SK-N-SH (cell line): ENCODE measurements at regions not wholly inside any gene's neighbourhood (a gene's known extent, or its start where the extent isn't known, plus 50 kb on each side); places are given as distances from the start of the nearest gene placed in this dataset.

Experiments
- CTCF ChIA-PET: fragments of 300-600, 350-600 bp; formaldehyde crosslinking; extraction: SDS; loops from one replicate; lab custom pipeline; 2021; lab: Yijun Ruan, JAX
- POLR2A ChIA-PET: fragments of 350-600 bp; sonication (Branson Sonifier 250); formaldehyde crosslinking; extraction: SDS; loops from one replicate; lab custom pipeline; 2020; ENCODE audit warnings: antibody characterized with exemption, inconsistent platforms; lab: Yijun Ruan, JAX
- DNase-seq: peaks from one replicate; pipeline ENCODE4 v3.0.0; 2012
- H2AFZ ChIP-seq: fragments of 200-600 bp; sonication (generic); 2 replicates; pipeline ENCODE4 v1.8.1; 2016; ENCODE audit warnings: antibody characterized with exemption, mild to moderate bottlenecking, low read depth
- H3F3A ChIP-seq: fragments of 200-600 bp; sonication (generic); replicated peaks from 2 replicates; pipeline ENCODE3; 2016; ENCODE audit warnings: antibody characterized with exemption, mild to moderate bottlenecking; ENCODE audit not compliant: insufficient read depth
- H3K27ac ChIP-seq, 2 experiments: fragments of 200-500 bp in 1 of 2; fragments of 200-600 bp in 1 of 2; sonication (Bioruptor generic) in 1 of 2; sonication (generic), shearing (Covaris generic) in 1 of 2; 2 replicates each; pipeline versions ENCODE4 v1.5.1 to v1.6.1; 2014 to 2016; ENCODE audit warnings: low read depth in 2 of 2, inconsistent platforms in 1 of 2, low read length in 1 of 2, mild to moderate bottlenecking in 1 of 2, mixed read lengths in 1 of 2
- H3K27me3 ChIP-seq: fragments of 200-600 bp; sonication (generic), shearing (Covaris generic); 2 replicates; pipeline ENCODE4 v1.6.1; 2016; ENCODE audit warnings: mixed run types; ENCODE audit not compliant: insufficient read depth
- H3K36me3 ChIP-seq, 2 experiments: fragments of 200-500 bp in 1 of 2; fragments of 200-600 bp in 1 of 2; sonication (Bioruptor generic) in 1 of 2; sonication (generic) in 1 of 2; replicated peaks in 1 of 2; 2 replicates each; pipeline versions ENCODE3 to v1.5.1; 2014 to 2016; ENCODE audit warnings: low read length in 1 of 2, mild to moderate bottlenecking in 1 of 2; ENCODE audit not compliant: insufficient read depth in 2 of 2, control insufficient read depth in 1 of 2
- H3K4me1 ChIP-seq, 2 experiments: fragments of 200-500 bp in 1 of 2; fragments of 200-600 bp in 1 of 2; sonication (Bioruptor generic) in 1 of 2; sonication (generic), shearing (Covaris generic) in 1 of 2; 2 replicates each; pipeline versions ENCODE4 v1.5.1 to v1.6.1; 2014 to 2016; ENCODE audit warnings: low read depth in 1 of 2, low read length in 1 of 2, mixed run types in 1 of 2; ENCODE audit not compliant: insufficient read depth in 2 of 2, control insufficient read depth in 1 of 2
- H3K4me2 ChIP-seq: fragments of 200-600 bp; sonication (generic), shearing (Covaris generic); 2 replicates; pipeline ENCODE4 v1.6.1; 2017; ENCODE audit warnings: mixed run types
- H3K4me3 ChIP-seq, 2 experiments: fragments of 200-500 bp in 1 of 2; fragments of 200-600 bp in 1 of 2; sonication (Bioruptor generic) in 1 of 2; sonication (generic), shearing (Covaris generic) in 1 of 2; 2 replicates each; pipeline versions ENCODE4 v1.5.1 to v1.8.1; 2014 to 2016; ENCODE audit warnings: low read depth in 2 of 2, inconsistent platforms in 1 of 2, low read length in 1 of 2, mild to moderate bottlenecking in 1 of 2, mixed read lengths in 1 of 2, moderate library complexity in 1 of 2
- H3K79me2 ChIP-seq: fragments of 200-600 bp; sonication (generic); 2 replicates; pipeline ENCODE4 v1.8.1; 2017; ENCODE audit warnings: mild to moderate bottlenecking; ENCODE audit not compliant: insufficient read depth
- H3K9ac ChIP-seq: fragments of 200-600 bp; sonication (generic); 2 replicates; pipeline ENCODE4 v1.6.1; 2017; ENCODE audit warnings: mixed run types
- H3K9me2 ChIP-seq: fragments of 200-600 bp; sonication (generic); 2 replicates; pipeline ENCODE4 v1.6.1; 2017; ENCODE audit warnings: mixed run types
- H3K9me3 ChIP-seq: fragments of 200-600 bp; sonication (generic); 2 replicates; pipeline ENCODE4 v1.6.1; 2017; ENCODE audit warnings: mixed run types, mild to moderate bottlenecking, moderate library complexity
- H4K20me1 ChIP-seq: fragments of 200-600 bp; sonication (generic); 2 replicates; pipeline ENCODE4 v1.6.1; 2017; ENCODE audit warnings: mild to moderate bottlenecking, mixed run types; ENCODE audit not compliant: insufficient read depth
- ELF1 ChIP-seq: IDR thresholded peaks from 2 replicates; pipeline ENCODE4 v1.4.0; 2012
- EP300 ChIP-seq, 2 experiments: IDR thresholded peaks; 2 replicates each; pipeline versions ENCODE4 v1.4.0 to v1.6.1; 2012; ENCODE audit warnings: borderline replicate concordance in 1 of 2, low read depth in 1 of 2, low read length in 1 of 2
- EZH2phosphoT487 ChIP-seq: fragments of 200-600 bp; sonication (generic); IDR thresholded peaks from 2 replicates; pipeline ENCODE4 v1.6.1; 2017; ENCODE audit warnings: low read depth, mixed run types, mild to moderate bottlenecking, antibody characterized with exemption, moderate library complexity, borderline replicate concordance
- FOSL2 ChIP-seq: IDR thresholded peaks from 2 replicates; pipeline ENCODE4 v1.4.0; 2012; ENCODE audit warnings: low read depth, mild to moderate bottlenecking, moderate library complexity, borderline replicate concordance
- FOXJ3 ChIP-seq: sonication (generic); formaldehyde crosslinking; IDR thresholded peaks from 2 replicates; pipeline ENCODE4 v1.5.1; 2020; ENCODE audit warnings: mild to moderate bottlenecking, missing genetic modification reagents
- GABPA ChIP-seq: IDR thresholded peaks from 2 replicates; pipeline ENCODE4 v1.4.0; 2012; ENCODE audit warnings: low read depth, mild to moderate bottlenecking
- GATA2 ChIP-seq: sonication (generic); formaldehyde crosslinking; IDR thresholded peaks from 2 replicates; pipeline ENCODE4 v1.5.0; 2020; ENCODE audit warnings: mild to moderate bottlenecking, missing genetic modification reagents
- MAX ChIP-seq: IDR thresholded peaks from 2 replicates; pipeline ENCODE4 v1.4.0; 2012; ENCODE audit warnings: low read depth
- MXI1 ChIP-seq: IDR thresholded peaks from 2 replicates; pipeline ENCODE4 v1.6.1; 2012; ENCODE audit warnings: mild to moderate bottlenecking, low read depth, low read length, improper control_type of control experiment
- NRF1 ChIP-seq: IDR thresholded peaks from 2 replicates; pipeline ENCODE4 v1.6.1; 2012; ENCODE audit warnings: low read depth, mild to moderate bottlenecking, low read length
- PBX3 ChIP-seq: IDR thresholded peaks from 2 replicates; pipeline ENCODE4; 2012
- POLR2AphosphoS5 ChIP-seq: IDR thresholded peaks from 2 replicates; pipeline ENCODE4 v1.6.1; 2012; ENCODE audit warnings: low read depth, low read length
- REST ChIP-seq: IDR thresholded peaks from 2 replicates; pipeline ENCODE4 v1.6.1; 2012; ENCODE audit warnings: mild to moderate bottlenecking, low read depth, low read length, moderate library complexity
- RFX5 ChIP-seq: IDR thresholded peaks from 2 replicates; pipeline ENCODE4 v1.6.1; 2012; ENCODE audit warnings: mild to moderate bottlenecking, improper control_type of control experiment, low read length
- SIN3A ChIP-seq: IDR thresholded peaks from 2 replicates; pipeline ENCODE4 v1.6.1; 2012; ENCODE audit warnings: low read depth, mild to moderate bottlenecking, low read length, moderate library complexity, borderline replicate concordance
- USF1 ChIP-seq: IDR thresholded peaks from 2 replicates; pipeline ENCODE4 v1.4.0; 2012; ENCODE audit warnings: low read depth, borderline replicate concordance
- USF2 ChIP-seq: fragments of 150-350 bp; IDR thresholded peaks from 2 replicates; pipeline ENCODE4 v1.6.1; 2017; ENCODE audit warnings: antibody characterized with exemption, low read length, low read depth, borderline replicate concordance
- YY1 ChIP-seq: IDR thresholded peaks from 2 replicates; pipeline ENCODE4 v1.4.0; 2012; ENCODE audit warnings: low read depth, mild to moderate bottlenecking
- ZBTB33 ChIP-seq: IDR thresholded peaks from 2 replicates; pipeline ENCODE4 v1.4.0; 2012; ENCODE audit warnings: low read depth, borderline replicate concordance
- WGBS: methylation state at CpG from one replicate; pipeline ENCODE4 v1.1.6; 2017; ENCODE audit warnings: low lambda C conversion rate; 5-methylcytosine and 5-hydroxymethylcytosine counted together

GRCh38 chr11:44387415-44387814 is 77.5 kb upstream of the ALX4 start (continued):
- no peak for TF ChIP-seq FOSL2
- TF ChIP-seq RFX5: no peak
- TF ChIP-seq YY1: no peak
- TF ChIP-seq USF2: no peak
- no peak for TF ChIP-seq GATA2 (CRISPR knock-in tag)
- TF ChIP-seq EP300 (IDR thresholded peaks at IDR 0.05; ENCODE audit: borderline replicate concordance in 1 of 2, low read depth in 1 of 2, low read length in 1 of 2): no peak

- Histone ChIP-seq H2AFZ (no peak overlapping the region), H3K4me3 (no peak overlapping the region), H3K27ac (no peak overlapping the region), H3K27me3 (no peaks in the 10 kb centered on the region), H4K20me1 (no peaks in the 10 kb centered on the region), H3K9ac (no peak overlapping the region), H3K4me1 (no peaks in the 10 kb centered on the region), H3K9me3 (no peaks in the 10 kb centered on the region), H3K4me2 (no peak overlapping the region), H3K36me3 (no peaks in the 10 kb centered on the region), H3K9me2 (no peaks in the 10 kb centered on the region), H3K79me2 (no peaks in the 10 kb centered on the region), H3F3A (no peaks in the 10 kb centered on the region)
- 45% methylated on average over 3 of the region's 3 CpGs for WGBS
- CTCF ChIA-PET: no interaction called here
- DNase-seq: no peak
- TF ChIP-seq FOXJ3: no peak
- TF ChIP-seq POLR2AphosphoS5: no peak
- no peak for TF ChIP-seq PBX3
- TF ChIP-seq REST: no peak
- no peak for TF ChIP-seq FOSL2
- TF ChIP-seq GABPA: no peak
- no peak for TF ChIP-seq SIN3A
- no peak for TF ChIP-seq ELF1
- no peak for TF ChIP-seq RFX5
- TF ChIP-seq ZBTB33: no peak
- no peak for TF ChIP-seq EP300 (IDR thresholded peaks at IDR 0.05; ENCODE audit: borderline replicate concordance in 1 of 2, low read depth in 1 of 2, low read length in 1 of 2)
- no peak for TF ChIP-seq NRF1
- no peak for TF ChIP-seq EZH2phosphoT487
- no peak for TF ChIP-seq MXI1
- TF ChIP-seq USF1: no peak
- TF ChIP-seq MAX: no peak
- POLR2A ChIA-PET: no interaction called here
These were observed 77.9 kb upstream of the ALX4 start for GRCh38 chr11:44387825-44388224.
